DND-41 (cell line): ENCODE measurements at regions not wholly inside any gene's neighbourhood (a gene's known extent, or its start where the extent isn't known, plus 50 kb on each side); places are given as distances from the start of the nearest gene placed in this dataset.

ENCODE experiments used
- ATAC-seq: fragments of 200-7000 bp; cut with Tn5 transposase; 3 replicates; pipeline ENCODE4 v1.9.1; 2021; ENCODE audit warnings: low read depth; ENCODE audit not compliant: insufficient read depth
- DNase-seq: peaks from one replicate; pipeline ENCODE4 v3.0.0-alpha.2; 2020
- H2AFZ ChIP-seq: 2 replicates; pipeline ENCODE4 v1.6.0; 2012; ENCODE audit warnings: low read depth, low read length
- H3K27ac ChIP-seq: 2 replicates; pipeline ENCODE4 v1.5.1; 2012; ENCODE audit warnings: low read length, inconsistent platforms
- H3K27me3 ChIP-seq: fragments of 200-600 bp; sonication (generic); 2 replicates; pipeline ENCODE4 v1.6.0; 2012; ENCODE audit warnings: low read length, mild to moderate bottlenecking, inconsistent platforms; ENCODE audit not compliant: insufficient read depth, poor library complexity
- H3K36me3 ChIP-seq: 2 replicates; pipeline ENCODE4 v1.5.1; 2012; ENCODE audit warnings: low read length, inconsistent platforms; ENCODE audit not compliant: insufficient read depth
- H3K4me1 ChIP-seq: 2 replicates; pipeline ENCODE4 v1.5.1; 2012; ENCODE audit warnings: mild to moderate bottlenecking, low read length; ENCODE audit not compliant: insufficient read depth
- H3K4me2 ChIP-seq: 2 replicates; pipeline ENCODE4 v1.6.0; 2012; ENCODE audit warnings: mild to moderate bottlenecking, moderate library complexity, low read length, inconsistent platforms; ENCODE audit not compliant: insufficient read depth
- H3K4me3 ChIP-seq, 2 experiments: fragments of 200-600 bp in 1 of 2; shearing (Covaris generic) in 1 of 2; 2 replicates each; pipeline ENCODE4 v1.5.1; 2012 to 2016; ENCODE audit warnings: inconsistent platforms in 2 of 2, low read length in 2 of 2, mild to moderate bottlenecking in 2 of 2, low read depth in 1 of 2, moderate library complexity in 1 of 2
- H3K79me2 ChIP-seq: 2 replicates; pipeline ENCODE4 v1.6.0; 2012; ENCODE audit warnings: low read length, inconsistent platforms; ENCODE audit not compliant: insufficient read depth
- H3K9ac ChIP-seq: 2 replicates; pipeline ENCODE4 v1.6.0; 2012; ENCODE audit warnings: low read depth, mild to moderate bottlenecking, inconsistent platforms, low read length, moderate library complexity
- H3K9me3 ChIP-seq: 2 replicates; pipeline ENCODE4 v1.5.1; 2012; ENCODE audit warnings: low read length, moderate library complexity, mild to moderate bottlenecking, inconsistent platforms; ENCODE audit not compliant: insufficient read depth, severe bottlenecking
- H4K20me1 ChIP-seq: 2 replicates; pipeline ENCODE4 v1.6.0; 2012; ENCODE audit warnings: low read length; ENCODE audit not compliant: insufficient read depth
- EZH2 ChIP-seq: IDR thresholded peaks from 3 replicates; pipeline ENCODE4 v1.6.1; 2012; ENCODE audit warnings: borderline replicate concordance, low read depth, mild to moderate bottlenecking, moderate library complexity, low read length, inconsistent platforms; ENCODE audit not compliant: severe bottlenecking
- TF ChIP-seq, protein P1 (sequence below): IDR thresholded peaks from 2 replicates; pipeline ENCODE4 v1.5.1; 2012; ENCODE audit warnings: borderline replicate concordance, low read length, moderate library complexity, mild to moderate bottlenecking; ENCODE audit not compliant: poor library complexity, severe bottlenecking; ENCODE audit errors: extremely low read depth

DNA sequence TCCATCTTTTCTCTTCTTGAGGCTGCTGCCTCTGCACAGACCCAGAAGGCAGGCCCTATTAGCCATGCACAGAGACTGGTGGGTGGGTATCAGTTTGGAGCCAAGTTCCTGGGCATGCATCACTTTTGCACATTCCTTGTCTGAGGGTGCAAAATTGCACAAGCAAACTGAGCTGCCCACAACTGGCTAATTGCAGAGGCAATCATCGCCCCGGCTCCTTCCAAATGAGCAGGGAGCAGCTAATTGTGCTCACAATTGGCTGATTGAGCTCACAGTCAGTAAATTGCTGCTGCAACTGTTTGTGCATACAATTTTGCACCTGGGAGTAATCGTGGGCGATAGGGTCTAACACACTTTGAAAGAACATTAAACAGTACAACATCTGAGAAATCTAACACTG is 511.4 kb downstream of the DHX35 start:
- Histone ChIP-seq H3K27ac (no peak overlapping the region), H4K20me1 (no peaks in the 10 kb centered on the region), H3K4me3 (no peak overlapping the region), H3K79me2 (no peaks in the 10 kb centered on the region), H3K9me3 (no peaks in the 10 kb centered on the region), H3K4me2 (no peak overlapping the region), H2AFZ (no peak overlapping the region), H3K4me1 (no peaks in the 10 kb centered on the region), H3K27me3 (no peaks in the 10 kb centered on the region), H3K36me3 (no peaks in the 10 kb centered on the region), H3K9ac (no peak overlapping the region)
- ATAC-seq: no peak
- DNase-seq: no peak
- no peak for TF ChIP-seq EZH2
- TF ChIP-seq, protein P1, sequence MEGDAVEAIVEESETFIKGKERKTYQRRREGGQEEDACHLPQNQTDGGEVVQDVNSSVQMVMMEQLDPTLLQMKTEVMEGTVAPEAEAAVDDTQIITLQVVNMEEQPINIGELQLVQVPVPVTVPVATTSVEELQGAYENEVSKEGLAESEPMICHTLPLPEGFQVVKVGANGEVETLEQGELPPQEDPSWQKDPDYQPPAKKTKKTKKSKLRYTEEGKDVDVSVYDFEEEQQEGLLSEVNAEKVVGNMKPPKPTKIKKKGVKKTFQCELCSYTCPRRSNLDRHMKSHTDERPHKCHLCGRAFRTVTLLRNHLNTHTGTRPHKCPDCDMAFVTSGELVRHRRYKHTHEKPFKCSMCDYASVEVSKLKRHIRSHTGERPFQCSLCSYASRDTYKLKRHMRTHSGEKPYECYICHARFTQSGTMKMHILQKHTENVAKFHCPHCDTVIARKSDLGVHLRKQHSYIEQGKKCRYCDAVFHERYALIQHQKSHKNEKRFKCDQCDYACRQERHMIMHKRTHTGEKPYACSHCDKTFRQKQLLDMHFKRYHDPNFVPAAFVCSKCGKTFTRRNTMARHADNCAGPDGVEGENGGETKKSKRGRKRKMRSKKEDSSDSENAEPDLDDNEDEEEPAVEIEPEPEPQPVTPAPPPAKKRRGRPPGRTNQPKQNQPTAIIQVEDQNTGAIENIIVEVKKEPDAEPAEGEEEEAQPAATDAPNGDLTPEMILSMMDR: no peak

DNA sequence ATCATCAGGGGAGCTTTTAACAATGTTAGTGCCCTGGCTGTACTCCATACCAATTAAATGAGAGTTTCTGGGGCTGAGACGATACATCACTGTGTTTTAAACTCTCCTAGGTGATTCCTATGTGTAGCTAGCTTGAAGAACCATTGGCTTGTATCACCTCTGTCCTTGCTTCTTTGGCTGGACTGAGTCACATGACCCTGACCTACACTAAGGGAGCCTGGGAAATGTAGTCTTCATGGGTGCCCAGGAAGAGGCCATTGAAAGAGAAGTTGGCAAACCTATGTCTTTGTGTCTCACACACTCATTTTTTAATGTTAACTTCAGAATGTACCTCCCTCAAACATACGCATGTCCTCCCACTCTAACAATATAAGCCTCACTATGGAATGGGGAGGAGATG is 506.6 kb downstream of the DHX35 start:
- Histone ChIP-seq H3K27ac (no peak overlapping the region), H3K4me1 (no peaks in the 10 kb centered on the region), H3K36me3 (no peaks in the 10 kb centered on the region), H3K79me2 (no peaks in the 10 kb centered on the region), H3K4me2 (no peak overlapping the region), H4K20me1 (no peaks in the 10 kb centered on the region), H3K27me3 (no peaks in the 10 kb centered on the region), H2AFZ (no peak overlapping the region), H3K9ac (no peak overlapping the region), H3K9me3 (no peaks in the 10 kb centered on the region), H3K4me3 (no peak overlapping the region)
- TF ChIP-seq EZH2: no peak
- TF ChIP-seq, protein P1: no peak
- DNase-seq (no peak), ATAC-seq (0 out of 3 replicates have a peak, but pooled peaks have one; percentile 19)

DNA sequence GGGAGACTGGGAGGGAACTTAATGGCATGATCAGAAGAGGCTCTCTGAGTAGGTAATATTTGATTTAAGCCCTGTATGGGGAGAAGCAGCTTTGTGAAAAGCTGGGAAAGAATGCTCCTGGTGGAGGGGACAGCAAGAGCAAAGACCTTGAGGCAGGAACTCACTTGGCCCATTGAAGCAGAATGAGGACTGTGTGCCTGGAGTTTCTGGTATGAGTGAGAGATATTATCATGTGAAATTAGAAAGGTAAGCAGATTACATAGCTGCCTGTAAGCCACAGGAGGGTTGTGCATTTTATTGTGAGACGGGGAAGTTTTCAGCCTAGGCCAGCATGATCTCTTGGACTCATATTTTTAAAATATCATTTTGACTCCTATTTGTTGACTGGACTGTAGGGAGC is 502.1 kb downstream of the DHX35 start:
- no peaks in the 10 kb centered on the region for H3K9me3 ChIP-seq
- H3K27me3 ChIP-seq: no peaks in the 10 kb centered on the region
- TF ChIP-seq, protein P1: no peak
- no peak for TF ChIP-seq EZH2
- no peaks in the 10 kb centered on the region for H3K4me1 ChIP-seq
- H3K27ac ChIP-seq: no peak overlapping the region
- ATAC-seq: no peak
- H3K4me3 ChIP-seq: no peak overlapping the region
- no peak overlapping the region for H2AFZ ChIP-seq
- H3K36me3 ChIP-seq: no peaks in the 10 kb centered on the region
- no peaks in the 10 kb centered on the region for H4K20me1 ChIP-seq
- H3K4me2 ChIP-seq: no peak overlapping the region
- no peak for DNase-seq
- no peak overlapping the region for H3K9ac ChIP-seq
- H3K79me2 ChIP-seq: no peaks in the 10 kb centered on the region

DNA sequence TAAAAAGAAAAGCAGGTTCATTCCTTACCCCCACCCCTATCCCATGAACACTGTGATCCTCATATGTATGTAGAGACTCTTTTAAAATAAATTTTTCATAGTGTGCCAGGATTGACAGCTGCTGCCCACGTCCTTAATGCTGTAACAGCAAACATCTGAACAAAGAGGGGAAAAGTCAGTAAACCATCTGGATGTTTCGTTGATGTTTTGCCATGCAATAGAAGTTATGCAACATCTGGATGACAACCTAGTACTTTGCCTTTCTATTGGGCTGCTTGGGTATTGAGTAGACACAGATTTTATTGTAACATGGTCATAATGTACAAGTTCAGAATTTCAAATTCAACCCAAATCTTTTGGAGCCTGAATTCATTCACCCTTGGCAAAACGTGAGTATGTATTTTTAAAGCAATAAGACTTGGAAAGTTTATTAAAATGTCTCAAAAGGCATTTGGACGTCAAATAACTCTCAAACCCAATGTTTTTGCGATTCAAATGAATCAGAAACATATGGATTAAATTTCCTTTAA is 500.3 kb downstream of the DHX35 start:
- no peaks in the 10 kb centered on the region for H3K9me3 ChIP-seq
- no peak for DNase-seq
- H3K27ac ChIP-seq: no peak overlapping the region
- H4K20me1 ChIP-seq: no peaks in the 10 kb centered on the region
- H3K36me3 ChIP-seq: no peaks in the 10 kb centered on the region
- ATAC-seq: no peak
- no peaks in the 10 kb centered on the region for H3K27me3 ChIP-seq
- H2AFZ ChIP-seq: no peak overlapping the region
- no peaks in the 10 kb centered on the region for H3K4me1 ChIP-seq
- no peaks in the 10 kb centered on the region for H3K79me2 ChIP-seq
- TF ChIP-seq, protein P1: no peak
- no peak for TF ChIP-seq EZH2
- no peak overlapping the region for H3K9ac ChIP-seq
- no peak overlapping the region for H3K4me3 ChIP-seq
- H3K4me2 ChIP-seq: no peak overlapping the region
